ENCODE measurements at regions not wholly inside any gene's neighbourhood (a gene's known extent, or its start where the extent isn't known, plus 50 kb on each side); places are given as distances from the start of the nearest gene placed in this dataset.

GRCh38 chr11:97732011-97732632, 1288.6 kb upstream of the CNTN5 start:
- Histone ChIP-seq H3K27me3 (ENCODE audit: control insufficient read depth, extremely low read depth, insufficient read depth, low read length) (no peaks in the 10 kb centered on the region), H3K9me3 (ENCODE audit: control insufficient read depth, low read depth, low read length) (no peaks in the 10 kb centered on the region), H3K27ac (ENCODE audit: control insufficient read depth, insufficient read depth, low read length) (no peak overlapping the region), H2AFZ (ENCODE audit: control insufficient read depth, low read length) (no peak overlapping the region), H3K9me1 (ENCODE audit: control insufficient read depth, extremely low read depth, insufficient read depth, low read length) (no peaks in the 10 kb centered on the region), H3K4me3 (ENCODE audit: control insufficient read depth in 2 of 3, extremely low read depth in 1 of 3, insufficient read depth in 2 of 3, low read depth in 1 of 3, low read length in 3 of 3) (no peak overlapping the region), H3K79me2 (ENCODE audit: control insufficient read depth, insufficient read depth, low read length) (no peaks in the 10 kb centered on the region), H3K4me1 (ENCODE audit: control insufficient read depth, extremely low read depth, insufficient read depth, low read length) (no peaks in the 10 kb centered on the region), H4K20me1 (ENCODE audit: control insufficient read depth, extremely low read depth, insufficient read depth, low read length) (no peaks in the 10 kb centered on the region), H3K9ac (ENCODE audit: control insufficient read depth, extremely low read depth, insufficient read depth, low read length) (no peak overlapping the region), H3K4me2 (ENCODE audit: control insufficient read depth, extremely low read depth, insufficient read depth, low read depth, low read length) (no peak overlapping the region), H3K36me3 (ENCODE audit: control insufficient read depth in 2 of 2, extremely low read depth in 1 of 2, insufficient read depth in 2 of 2, low read length in 2 of 2) (no peaks in the 10 kb centered on the region)
- DNase-seq (ENCODE audit: low read depth, low spot score) (no peak), FAIRE-seq (no peak)
- TF ChIP-seq CTCF (optimal IDR thresholded peaks at IDR 0.05 in 1 of 3, IDR thresholded peaks at IDR 0.05 in 1 of 3, conservative IDR thresholded peaks at IDR 0.05 in 1 of 3; ENCODE audit: extremely low read depth in 1 of 3, insufficient read depth in 2 of 3, low read length in 3 of 3) (no peak), EZH2 (IDR thresholded peaks at IDR 0.05; ENCODE audit: low read length) (no peak)
- dilution Hi-C loops (cut with MboI; ENCODE audit: extremely low pct_ligation_motif_present, low sequenced_read_pairs): no loop called here

- dilution Hi-C loops (cut with MboI; ENCODE audit: extremely low pct_ligation_motif_present, low sequenced_read_pairs): no loop called here
- Histone ChIP-seq H3K27ac (ENCODE audit: control insufficient read depth, insufficient read depth, low read length) (no peak overlapping the region), H3K9me3 (ENCODE audit: control insufficient read depth, low read depth, low read length) (no peaks in the 10 kb centered on the region), H3K9me1 (ENCODE audit: control insufficient read depth, extremely low read depth, insufficient read depth, low read length) (no peaks in the 10 kb centered on the region), H4K20me1 (ENCODE audit: control insufficient read depth, extremely low read depth, insufficient read depth, low read length) (no peaks in the 10 kb centered on the region), H3K4me3 (ENCODE audit: control insufficient read depth in 2 of 3, extremely low read depth in 1 of 3, insufficient read depth in 2 of 3, low read depth in 1 of 3, low read length in 3 of 3) (no peak overlapping the region), H3K9ac (ENCODE audit: control insufficient read depth, extremely low read depth, insufficient read depth, low read length) (no peak overlapping the region), H3K36me3 (ENCODE audit: control insufficient read depth in 2 of 2, extremely low read depth in 1 of 2, insufficient read depth in 2 of 2, low read length in 2 of 2) (no peaks in the 10 kb centered on the region), H3K4me1 (ENCODE audit: control insufficient read depth, extremely low read depth, insufficient read depth, low read length) (no peaks in the 10 kb centered on the region), H3K4me2 (ENCODE audit: control insufficient read depth, extremely low read depth, insufficient read depth, low read depth, low read length) (no peak overlapping the region), H2AFZ (ENCODE audit: control insufficient read depth, low read length) (no peak overlapping the region), H3K27me3 (ENCODE audit: control insufficient read depth, extremely low read depth, insufficient read depth, low read length) (no peaks in the 10 kb centered on the region), H3K79me2 (ENCODE audit: control insufficient read depth, insufficient read depth, low read length) (no peaks in the 10 kb centered on the region)
- no peak for DNase-seq (ENCODE audit: low read depth, low spot score)
- TF ChIP-seq EZH2 (IDR thresholded peaks at IDR 0.05; ENCODE audit: low read length): no peak
- TF ChIP-seq CTCF (optimal IDR thresholded peaks at IDR 0.05 in 1 of 3, IDR thresholded peaks at IDR 0.05 in 1 of 3, conservative IDR thresholded peaks at IDR 0.05 in 1 of 3; ENCODE audit: extremely low read depth in 1 of 3, insufficient read depth in 2 of 3, low read length in 3 of 3): no peak
- no peak for FAIRE-seq
Measured at GRCh38 chr11:97738751-97739150, 1282.0 kb upstream of the CNTN5 start.
